PC-9 (cell line): ENCODE measurements at regions not wholly inside any gene's neighbourhood (a gene's known extent, or its start where the extent isn't known, plus 50 kb on each side); places are given as distances from the start of the nearest gene placed in this dataset.

Source experiments
- CTCF ChIP-seq: fragments of 200-600 bp; sonication (generic); conservative IDR thresholded peaks from 2 replicates; pipeline ENCODE4 v1.6.1; 2017; ENCODE audit warnings: mixed run types, antibody characterized with exemption, mild to moderate bottlenecking, moderate library complexity
- EZH2 ChIP-seq: fragments of 200-600 bp; sonication (generic); IDR thresholded peaks from 2 replicates; pipeline ENCODE4 v1.8.0; 2017; ENCODE audit warnings: antibody characterized with exemption, low read depth

- TF ChIP-seq CTCF (no peak), EZH2 (no peak)
These were observed 66.1 kb upstream of the ABLIM1 start for GRCh38 chr10:114723991-114724715.
